ENCODE measurements at regions not wholly inside any gene's neighbourhood (a gene's known extent, or its start where the extent isn't known, plus 50 kb on each side); places are given as distances from the start of the nearest gene placed in this dataset.
"Not testable (repeated sequence)": the region's sequence is repeated elsewhere in the genome, so short reads cannot be mapped to it uniquely, and the experiment has no call there.

DNA sequence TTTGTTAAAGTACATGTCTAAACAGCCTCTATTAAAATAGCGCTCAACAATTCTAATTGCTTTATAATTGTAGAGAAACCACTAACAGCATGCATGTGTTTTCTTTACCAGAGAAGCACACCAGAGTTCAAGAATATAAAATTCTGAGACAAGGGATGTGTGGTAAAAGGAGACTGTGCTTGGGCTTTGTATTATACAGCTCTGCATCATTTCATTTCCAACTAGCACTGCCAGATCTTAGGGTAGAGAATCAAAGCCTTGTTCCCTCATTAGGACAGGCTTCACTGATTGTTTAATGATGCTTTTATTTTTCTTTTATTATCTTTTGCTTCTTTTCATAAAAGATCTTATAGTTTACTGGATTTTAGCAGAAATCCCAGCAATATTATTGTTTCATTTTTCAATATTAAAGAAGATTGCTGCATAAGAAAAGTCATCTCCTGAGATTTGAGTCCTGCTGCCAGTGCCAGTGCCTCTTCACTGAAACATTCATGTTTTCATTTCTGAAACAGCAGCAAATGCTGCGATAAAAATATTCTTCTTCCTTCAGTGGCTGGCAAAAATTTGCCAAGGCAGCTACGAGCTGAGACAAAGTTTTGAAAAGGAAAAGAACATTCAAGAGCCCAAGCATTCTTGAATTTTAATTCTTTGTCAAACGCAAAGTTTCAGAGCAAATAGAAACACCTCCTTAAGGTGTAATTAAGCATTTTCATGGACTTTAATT is 491.0 kb upstream of the PIK3R1 start:
- no peaks in the 10 kb centered on the region for H3K4me1 ChIP-seq
- no peaks in the 10 kb centered on the region for H3K9me3 ChIP-seq
- intact Hi-C loops (cut with DNase I; ENCODE audit: low total_unique reads): no loop called here
- no peak overlapping the region for H3K4me3 ChIP-seq
- no peaks in the 10 kb centered on the region for H3K27me3 ChIP-seq
- TF ChIP-seq, protein P1, sequence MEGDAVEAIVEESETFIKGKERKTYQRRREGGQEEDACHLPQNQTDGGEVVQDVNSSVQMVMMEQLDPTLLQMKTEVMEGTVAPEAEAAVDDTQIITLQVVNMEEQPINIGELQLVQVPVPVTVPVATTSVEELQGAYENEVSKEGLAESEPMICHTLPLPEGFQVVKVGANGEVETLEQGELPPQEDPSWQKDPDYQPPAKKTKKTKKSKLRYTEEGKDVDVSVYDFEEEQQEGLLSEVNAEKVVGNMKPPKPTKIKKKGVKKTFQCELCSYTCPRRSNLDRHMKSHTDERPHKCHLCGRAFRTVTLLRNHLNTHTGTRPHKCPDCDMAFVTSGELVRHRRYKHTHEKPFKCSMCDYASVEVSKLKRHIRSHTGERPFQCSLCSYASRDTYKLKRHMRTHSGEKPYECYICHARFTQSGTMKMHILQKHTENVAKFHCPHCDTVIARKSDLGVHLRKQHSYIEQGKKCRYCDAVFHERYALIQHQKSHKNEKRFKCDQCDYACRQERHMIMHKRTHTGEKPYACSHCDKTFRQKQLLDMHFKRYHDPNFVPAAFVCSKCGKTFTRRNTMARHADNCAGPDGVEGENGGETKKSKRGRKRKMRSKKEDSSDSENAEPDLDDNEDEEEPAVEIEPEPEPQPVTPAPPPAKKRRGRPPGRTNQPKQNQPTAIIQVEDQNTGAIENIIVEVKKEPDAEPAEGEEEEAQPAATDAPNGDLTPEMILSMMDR (IDR thresholded peaks at IDR 0.05): no peak
- no peak for TF ChIP-seq POLR2A (IDR thresholded peaks at IDR 0.05)
- H3K36me3 ChIP-seq: no peaks in the 10 kb centered on the region
- peak overlapping the region; percentile 15 to 37 for H3K27ac ChIP-seq
- DNase-seq: no peak

DNA sequence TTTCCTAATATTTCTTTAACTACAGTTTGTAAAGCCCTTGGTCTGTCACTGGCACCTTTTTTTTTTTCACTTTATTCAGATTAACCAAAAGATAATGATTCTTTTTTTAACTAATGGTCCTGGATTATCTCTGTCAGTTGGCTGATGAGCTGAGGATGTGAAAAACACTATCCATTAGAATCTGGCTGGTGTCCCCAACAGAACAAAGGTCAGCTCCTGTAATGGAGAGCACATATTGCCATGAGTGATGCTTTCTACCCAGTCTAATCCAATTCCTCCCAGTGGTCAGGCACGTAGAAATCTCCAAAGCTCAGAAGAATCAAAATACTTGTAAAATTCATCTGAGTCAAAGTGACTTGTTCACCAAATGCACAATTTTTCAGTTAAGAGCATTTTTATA is 491.7 kb upstream of the PIK3R1 start:
- Histone ChIP-seq H3K27me3 (no peaks in the 10 kb centered on the region), H3K36me3 (no peaks in the 10 kb centered on the region), H3K27ac (peak overlapping the region in 1 of 2 donors; percentile 15), H3K4me3 (no peak overlapping the region), H3K9me3 (no peaks in the 10 kb centered on the region), H3K4me1 (no peaks in the 10 kb centered on the region)
- no peak for DNase-seq
- intact Hi-C loops (cut with DNase I; ENCODE audit: low total_unique reads): no loop called here
- TF ChIP-seq, protein P1 (IDR thresholded peaks at IDR 0.05): no peak
- TF ChIP-seq POLR2A (IDR thresholded peaks at IDR 0.05): no peak

DNA sequence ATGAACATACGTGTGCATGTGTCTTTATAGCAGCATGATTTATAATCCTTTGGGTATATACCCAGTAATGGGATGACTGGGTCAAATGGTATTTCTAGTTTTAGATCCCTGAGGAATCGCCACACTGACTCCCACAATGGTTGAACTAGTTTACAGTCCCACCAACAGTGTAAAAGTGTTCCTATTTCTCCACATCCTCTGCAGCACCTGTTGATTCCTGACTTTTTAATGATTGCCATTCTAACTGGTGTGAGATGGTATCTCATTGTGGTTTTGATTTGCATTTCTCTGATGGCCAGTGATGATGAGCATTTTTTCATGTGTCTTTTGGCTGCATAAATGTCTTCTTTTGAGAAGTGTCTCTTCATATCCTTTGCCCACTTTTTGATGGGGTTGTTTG is 493.0 kb upstream of the PIK3R1 start:
- H3K4me1 ChIP-seq; H3K4me3 ChIP-seq; intact Hi-C loops (cut with DNase I; ENCODE audit: low total_unique reads); H3K9me3 ChIP-seq; H3K27me3 ChIP-seq; H3K27ac ChIP-seq; DNase-seq; H3K36me3 ChIP-seq: not testable (repeated sequence)

DNA sequence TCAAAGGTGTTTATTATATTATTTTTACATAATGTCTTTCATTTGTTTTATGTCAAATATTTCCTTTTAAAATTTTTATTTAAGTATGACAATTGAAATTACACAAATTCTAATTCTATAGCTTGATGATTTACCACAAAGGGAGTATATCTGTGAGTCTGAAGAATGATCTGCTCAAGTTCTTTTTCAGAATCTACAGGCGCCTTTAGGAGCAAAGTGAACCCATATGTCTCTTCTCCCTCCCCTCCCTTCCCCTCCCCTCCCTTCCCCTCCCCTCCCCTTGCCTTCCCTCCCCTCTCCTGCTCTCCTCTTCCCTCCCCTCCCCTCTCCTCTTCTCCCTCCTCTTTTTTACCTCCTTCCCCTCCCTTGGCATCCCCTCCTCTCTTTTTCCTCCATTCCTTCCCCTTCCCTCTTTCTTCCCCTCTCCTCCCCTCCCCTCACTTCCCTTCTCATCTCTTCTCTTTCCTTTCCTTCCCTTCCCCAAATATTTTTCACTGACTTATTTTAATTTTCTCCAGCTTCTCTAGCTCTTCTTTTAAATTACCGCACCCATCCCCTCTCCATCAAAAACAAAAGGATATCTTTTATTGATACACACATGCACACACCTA is 495.3 kb upstream of the PIK3R1 start:
- H3K4me3 ChIP-seq: no peak overlapping the region
- H3K4me1 ChIP-seq: no peaks in the 10 kb centered on the region
- no peak overlapping the region for H3K27ac ChIP-seq
- intact Hi-C loops (cut with DNase I; ENCODE audit: low total_unique reads): no loop called here
- no peaks in the 10 kb centered on the region for H3K27me3 ChIP-seq
- H3K36me3 ChIP-seq: no peaks in the 10 kb centered on the region
- H3K9me3 ChIP-seq: no peaks in the 10 kb centered on the region
- no peak for TF ChIP-seq POLR2A (IDR thresholded peaks at IDR 0.05)
- TF ChIP-seq, protein P1 (IDR thresholded peaks at IDR 0.05): no peak
- no peak for DNase-seq

DNA sequence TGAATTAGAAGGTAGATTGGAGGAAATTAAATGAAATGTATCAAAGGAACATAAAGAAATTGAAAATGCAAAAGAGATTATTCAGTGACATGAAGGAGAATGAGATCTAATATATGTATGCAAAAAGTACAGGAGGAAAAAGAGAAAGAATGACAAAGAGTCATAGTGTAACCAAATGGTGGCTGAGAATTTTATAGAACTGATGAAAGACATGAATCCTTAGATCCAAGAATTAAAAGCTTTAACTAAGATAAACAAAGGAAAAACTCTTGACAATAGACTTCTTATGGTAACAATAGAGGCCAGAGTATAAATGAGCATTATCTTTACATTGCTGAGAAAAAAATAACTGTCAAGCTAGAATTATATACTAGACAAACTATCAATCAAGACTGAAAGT is 505.4 kb upstream of the CD180 start:
- no peaks in the 10 kb centered on the region for H3K36me3 ChIP-seq
- no peaks in the 10 kb centered on the region for H3K27me3 ChIP-seq
- H3K4me3 ChIP-seq: no peak overlapping the region
- H3K27ac ChIP-seq: no peak overlapping the region
- TF ChIP-seq, protein P1 (IDR thresholded peaks at IDR 0.05): no peak
- TF ChIP-seq POLR2A (IDR thresholded peaks at IDR 0.05): no peak
- no peak for DNase-seq
- peaks cover 0 to 4% of the 10 kb centered on the region in 2 donors for H3K9me3 ChIP-seq
- H3K4me1 ChIP-seq: no peaks in the 10 kb centered on the region
- intact Hi-C loops (cut with DNase I; ENCODE audit: low total_unique reads): no loop called here

Measured in uterus (tissue), 3 donors.